ENCODE measurements at regions not wholly inside any gene's neighbourhood (a gene's known extent, or its start where the extent isn't known, plus 50 kb on each side); places are given as distances from the start of the nearest gene placed in this dataset.

GRCh38 chr6:113786168-113786567 lies 71.0 kb upstream of the MARCKS start:
- TF ChIP-seq, protein P1, sequence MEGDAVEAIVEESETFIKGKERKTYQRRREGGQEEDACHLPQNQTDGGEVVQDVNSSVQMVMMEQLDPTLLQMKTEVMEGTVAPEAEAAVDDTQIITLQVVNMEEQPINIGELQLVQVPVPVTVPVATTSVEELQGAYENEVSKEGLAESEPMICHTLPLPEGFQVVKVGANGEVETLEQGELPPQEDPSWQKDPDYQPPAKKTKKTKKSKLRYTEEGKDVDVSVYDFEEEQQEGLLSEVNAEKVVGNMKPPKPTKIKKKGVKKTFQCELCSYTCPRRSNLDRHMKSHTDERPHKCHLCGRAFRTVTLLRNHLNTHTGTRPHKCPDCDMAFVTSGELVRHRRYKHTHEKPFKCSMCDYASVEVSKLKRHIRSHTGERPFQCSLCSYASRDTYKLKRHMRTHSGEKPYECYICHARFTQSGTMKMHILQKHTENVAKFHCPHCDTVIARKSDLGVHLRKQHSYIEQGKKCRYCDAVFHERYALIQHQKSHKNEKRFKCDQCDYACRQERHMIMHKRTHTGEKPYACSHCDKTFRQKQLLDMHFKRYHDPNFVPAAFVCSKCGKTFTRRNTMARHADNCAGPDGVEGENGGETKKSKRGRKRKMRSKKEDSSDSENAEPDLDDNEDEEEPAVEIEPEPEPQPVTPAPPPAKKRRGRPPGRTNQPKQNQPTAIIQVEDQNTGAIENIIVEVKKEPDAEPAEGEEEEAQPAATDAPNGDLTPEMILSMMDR (IDR thresholded peaks at IDR 0.05): no peak
- TF ChIP-seq POLR2A (IDR thresholded peaks at IDR 0.05): no peak
